ENCODE measurements at regions not wholly inside any gene's neighbourhood (a gene's known extent, or its start where the extent isn't known, plus 50 kb on each side); places are given as distances from the start of the nearest gene placed in this dataset.

DNA sequence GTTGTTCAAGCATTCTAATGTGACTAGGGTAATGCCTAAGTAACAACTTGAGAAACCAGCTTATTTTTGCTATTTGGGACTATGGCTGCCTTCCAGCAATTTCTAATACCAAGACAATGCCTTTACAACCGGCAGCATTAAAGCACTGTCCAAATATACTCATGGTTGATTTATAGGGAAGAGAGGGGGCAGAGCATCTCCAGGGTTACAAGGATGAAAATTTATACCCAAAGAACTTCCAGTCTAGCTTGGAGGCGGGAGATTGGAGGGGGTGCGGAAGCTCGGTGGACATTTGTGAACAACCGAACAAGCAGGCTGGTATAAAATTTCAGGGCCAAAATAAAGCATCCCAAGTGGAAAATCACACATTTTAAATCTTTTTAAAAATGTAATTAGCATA is 79.4 kb upstream of the FOXN2 start:
- no peaks in the 10 kb centered on the region for H3K4me1 ChIP-seq (ENCODE audit: control insufficient read depth, insufficient read depth, low read depth, low read length)
- H2AFZ ChIP-seq (ENCODE audit: low read depth, low read length), result no peak overlapping the region
- no peak for DNase-seq
- no peak overlapping the region for H2BK12ac ChIP-seq (ENCODE audit: low read length in 2 of 2)
- H2BK120ac ChIP-seq (ENCODE audit: low read depth, low read length), result no peak overlapping the region
- no peak overlapping the region for H2AK5ac ChIP-seq (ENCODE audit: low read length, severe bottlenecking)
- H3K79me1 ChIP-seq (replicated peaks; ENCODE audit: low read length, poor library complexity, severe bottlenecking), result no peaks in the 10 kb centered on the region
- no peak overlapping the region for H3K14ac ChIP-seq (ENCODE audit: low read length in 2 of 2)
- H3K23ac ChIP-seq (ENCODE audit: low read length in 2 of 2), result no peak overlapping the region
- no peak overlapping the region for H2BK15ac ChIP-seq (ENCODE audit: low read depth, poor library complexity, severe bottlenecking)
- no peak overlapping the region for H3K4me3 ChIP-seq (ENCODE audit: insufficient read depth in 1 of 2, low read depth in 1 of 2, low read length in 2 of 2)
- H4K8ac ChIP-seq (ENCODE audit: low read length), result no peak overlapping the region
- H3K18ac ChIP-seq (ENCODE audit: low read depth in 1 of 2, low read length in 2 of 2), result no peak overlapping the region
- H3K4me2 ChIP-seq (ENCODE audit: low read length, poor library complexity, severe bottlenecking), result no peak overlapping the region
- no peak overlapping the region for H3K4ac ChIP-seq (ENCODE audit: low read depth in 1 of 2, low read length in 2 of 2)
- no peaks in the 10 kb centered on the region for H3K9me3 ChIP-seq (ENCODE audit: control insufficient read depth, low read length)
- no peak overlapping the region for H4K91ac ChIP-seq (ENCODE audit: low read length)
- no peak overlapping the region for H3K27ac ChIP-seq (ENCODE audit: low read length, poor library complexity, severe bottlenecking)
- H3K27me3 ChIP-seq (ENCODE audit: control insufficient read depth in 1 of 2, insufficient read depth in 1 of 2, low read length in 2 of 2), result no peaks in the 10 kb centered on the region
- no peak overlapping the region for H3K9ac ChIP-seq (ENCODE audit: low read length)
- H3K36me3 ChIP-seq (ENCODE audit: control insufficient read depth in 1 of 2, insufficient read depth in 2 of 2, low read depth in 1 of 2, low read length in 2 of 2), result no peaks in the 10 kb centered on the region
- H2BK5ac ChIP-seq (ENCODE audit: low read depth, low read length, poor library complexity, severe bottlenecking), result no peak overlapping the region
- WGBS, result 89% methylated on average over 3 of the region's 5 CpGs

DNA sequence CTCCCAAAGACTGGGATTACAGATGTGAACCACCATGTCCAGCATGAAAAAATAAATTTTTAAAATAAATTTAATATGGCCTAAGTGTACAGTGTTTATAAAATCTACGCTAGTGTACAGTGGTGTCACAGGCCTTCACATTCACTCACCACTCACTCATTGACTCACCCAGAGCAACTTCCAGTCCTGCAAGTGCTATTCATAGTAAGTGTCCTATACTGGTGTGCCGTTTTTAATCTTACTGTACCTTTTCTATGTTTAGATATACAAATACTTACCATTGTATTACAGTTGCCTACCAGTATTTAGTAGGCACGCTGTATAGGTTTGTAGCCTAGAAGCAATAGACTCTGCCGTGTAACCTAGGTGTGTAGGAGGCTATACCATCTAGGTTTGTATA is 76.1 kb upstream of the FOXN2 start:
- no peak for DNase-seq
- Histone ChIP-seq H2BK5ac (ENCODE audit: low read depth, low read length, poor library complexity, severe bottlenecking) (no peak overlapping the region), H3K9me3 (ENCODE audit: control insufficient read depth, low read length) (no peaks in the 10 kb centered on the region), H2AFZ (ENCODE audit: low read depth, low read length) (no peak overlapping the region), H3K4me3 (ENCODE audit: insufficient read depth in 1 of 2, low read depth in 1 of 2, low read length in 2 of 2) (no peak overlapping the region), H3K79me1 (replicated peaks; ENCODE audit: low read length, poor library complexity, severe bottlenecking) (no peaks in the 10 kb centered on the region), H2AK5ac (ENCODE audit: low read length, severe bottlenecking) (no peak overlapping the region), H4K8ac (ENCODE audit: low read length) (no peak overlapping the region), H3K18ac (ENCODE audit: low read depth in 1 of 2, low read length in 2 of 2) (no peak overlapping the region), H3K14ac (ENCODE audit: low read length in 2 of 2) (no peak overlapping the region), H3K4me1 (ENCODE audit: control insufficient read depth, insufficient read depth, low read depth, low read length) (no peaks in the 10 kb centered on the region), H4K91ac (ENCODE audit: low read length) (no peak overlapping the region), H2BK12ac (ENCODE audit: low read length in 2 of 2) (no peak overlapping the region), H3K23ac (ENCODE audit: low read length in 2 of 2) (no peak overlapping the region), H3K27ac (ENCODE audit: low read length, poor library complexity, severe bottlenecking) (no peak overlapping the region), H3K27me3 (ENCODE audit: control insufficient read depth in 1 of 2, insufficient read depth in 1 of 2, low read length in 2 of 2) (no peaks in the 10 kb centered on the region), H3K4me2 (ENCODE audit: low read length, poor library complexity, severe bottlenecking) (no peak overlapping the region), H3K9ac (ENCODE audit: low read length) (no peak overlapping the region), H2BK120ac (ENCODE audit: low read depth, low read length) (no peak overlapping the region), H3K4ac (ENCODE audit: low read depth in 1 of 2, low read length in 2 of 2) (no peak overlapping the region), H3K36me3 (ENCODE audit: control insufficient read depth in 1 of 2, insufficient read depth in 2 of 2, low read depth in 1 of 2, low read length in 2 of 2) (no peaks in the 10 kb centered on the region), H2BK15ac (ENCODE audit: low read depth, poor library complexity, severe bottlenecking) (no peak overlapping the region)
- WGBS, result 94% methylated on average over 3 of the region's 4 CpGs

DNA sequence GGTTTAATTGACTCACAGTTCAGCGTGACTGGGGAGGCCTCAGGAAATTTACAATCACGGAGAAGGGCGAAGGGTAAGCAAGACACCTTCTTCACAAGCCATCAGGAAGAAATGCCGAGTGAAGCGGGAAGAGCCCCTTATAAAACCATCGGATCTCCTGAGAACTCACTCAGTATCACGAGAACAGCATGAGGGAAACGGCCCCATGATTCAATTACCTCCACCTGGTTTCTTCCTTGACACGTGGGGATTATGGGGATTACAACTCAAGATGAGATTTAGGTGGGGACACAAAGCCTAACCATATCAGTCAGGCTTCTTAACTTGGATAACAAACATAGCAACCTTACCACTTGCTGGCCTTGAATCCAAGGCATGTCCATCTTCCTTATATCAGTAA is 73.6 kb upstream of the FOXN2 start:
- Histone ChIP-seq H3K4ac (ENCODE audit: low read depth in 1 of 2, low read length in 2 of 2) (no peak overlapping the region), H3K27me3 (ENCODE audit: control insufficient read depth in 1 of 2, insufficient read depth in 1 of 2, low read length in 2 of 2) (no peaks in the 10 kb centered on the region), H3K27ac (ENCODE audit: low read length, poor library complexity, severe bottlenecking) (no peak overlapping the region), H3K9ac (ENCODE audit: low read length) (no peak overlapping the region), H3K36me3 (ENCODE audit: control insufficient read depth in 1 of 2, insufficient read depth in 2 of 2, low read depth in 1 of 2, low read length in 2 of 2) (no peaks in the 10 kb centered on the region), H4K91ac (ENCODE audit: low read length) (no peak overlapping the region), H3K9me3 (ENCODE audit: control insufficient read depth, low read length) (no peaks in the 10 kb centered on the region), H3K4me3 (ENCODE audit: insufficient read depth in 1 of 2, low read depth in 1 of 2, low read length in 2 of 2) (no peak overlapping the region), H2BK120ac (ENCODE audit: low read depth, low read length) (no peak overlapping the region), H3K4me2 (ENCODE audit: low read length, poor library complexity, severe bottlenecking) (no peak overlapping the region), H4K8ac (ENCODE audit: low read length) (no peak overlapping the region), H3K79me1 (replicated peaks; ENCODE audit: low read length, poor library complexity, severe bottlenecking) (no peaks in the 10 kb centered on the region), H3K18ac (ENCODE audit: low read depth in 1 of 2, low read length in 2 of 2) (no peak overlapping the region), H3K4me1 (ENCODE audit: control insufficient read depth, insufficient read depth, low read depth, low read length) (no peaks in the 10 kb centered on the region), H3K14ac (ENCODE audit: low read length in 2 of 2) (no peak overlapping the region), H2BK5ac (ENCODE audit: low read depth, low read length, poor library complexity, severe bottlenecking) (no peak overlapping the region), H2AK5ac (ENCODE audit: low read length, severe bottlenecking) (no peak overlapping the region), H3K23ac (ENCODE audit: low read length in 2 of 2) (no peak overlapping the region), H2BK12ac (ENCODE audit: low read length in 2 of 2) (no peak overlapping the region), H2AFZ (ENCODE audit: low read depth, low read length) (no peak overlapping the region), H2BK15ac (ENCODE audit: low read depth, poor library complexity, severe bottlenecking) (no peak overlapping the region)
- DNase-seq, result no peak
- 89% methylated on average over 9 of the region's 9 CpGs for whole genome bisulfite sequencing

DNA sequence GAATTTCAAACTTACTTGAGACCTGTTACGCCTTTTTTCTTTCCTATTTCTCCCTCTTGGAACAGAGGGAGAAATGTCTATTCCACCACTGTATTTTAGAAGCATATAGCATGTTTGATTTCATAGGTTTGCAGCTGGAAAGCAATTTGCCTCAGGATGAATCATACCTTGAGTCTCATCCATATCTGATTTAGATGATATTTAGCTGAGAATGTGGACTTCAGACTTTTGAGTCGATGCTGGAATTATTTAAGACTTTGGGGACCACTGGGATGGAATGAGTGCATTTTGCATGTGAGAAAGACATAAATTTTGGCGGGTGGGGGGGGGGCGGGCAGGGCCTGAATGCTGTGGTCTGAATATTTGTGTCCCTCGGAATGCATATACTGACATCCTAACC is 67.3 kb upstream of the FOXN2 start:
- H3K4me2 ChIP-seq (ENCODE audit: low read length, poor library complexity, severe bottlenecking), result no peak overlapping the region
- H3K27me3 ChIP-seq (ENCODE audit: control insufficient read depth in 1 of 2, insufficient read depth in 1 of 2, low read length in 2 of 2), result no peaks in the 10 kb centered on the region
- no peaks in the 10 kb centered on the region for H3K9me3 ChIP-seq (ENCODE audit: control insufficient read depth, low read length)
- no peak overlapping the region for H3K4ac ChIP-seq (ENCODE audit: low read depth in 1 of 2, low read length in 2 of 2)
- H3K4me3 ChIP-seq (ENCODE audit: insufficient read depth in 1 of 2, low read depth in 1 of 2, low read length in 2 of 2), result no peak overlapping the region
- no peak overlapping the region for H3K23ac ChIP-seq (ENCODE audit: low read length in 2 of 2)
- 37% methylated on average over 2 of the region's 5 CpGs for WGBS
- H3K18ac ChIP-seq (ENCODE audit: low read depth in 1 of 2, low read length in 2 of 2), result no peak overlapping the region
- H2BK15ac ChIP-seq (ENCODE audit: low read depth, poor library complexity, severe bottlenecking), result no peak overlapping the region
- no peak for DNase-seq
- H4K91ac ChIP-seq (ENCODE audit: low read length), result no peak overlapping the region
- H3K9ac ChIP-seq (ENCODE audit: low read length), result no peak overlapping the region
- H2AK5ac ChIP-seq (ENCODE audit: low read length, severe bottlenecking), result no peak overlapping the region
- H2BK12ac ChIP-seq (ENCODE audit: low read length in 2 of 2), result no peak overlapping the region
- H3K27ac ChIP-seq (ENCODE audit: low read length, poor library complexity, severe bottlenecking), result no peak overlapping the region
- H3K14ac ChIP-seq (ENCODE audit: low read length in 2 of 2), result no peak overlapping the region
- H2BK120ac ChIP-seq (ENCODE audit: low read depth, low read length), result peak overlapping the region; percentile 24
- no peaks in the 10 kb centered on the region for H3K4me1 ChIP-seq (ENCODE audit: control insufficient read depth, insufficient read depth, low read depth, low read length)
- no peak overlapping the region for H2BK5ac ChIP-seq (ENCODE audit: low read depth, low read length, poor library complexity, severe bottlenecking)
- H4K8ac ChIP-seq (ENCODE audit: low read length), result no peak overlapping the region
- H2AFZ ChIP-seq (ENCODE audit: low read depth, low read length), result no peak overlapping the region
- H3K36me3 ChIP-seq (ENCODE audit: control insufficient read depth in 1 of 2, insufficient read depth in 2 of 2, low read depth in 1 of 2, low read length in 2 of 2), result no peaks in the 10 kb centered on the region
- no peaks in the 10 kb centered on the region for H3K79me1 ChIP-seq (replicated peaks; ENCODE audit: low read length, poor library complexity, severe bottlenecking)

Measured in mesenchymal stem cell (in vitro differentiated cells and primary cell).